ENCODE measurements at regions not wholly inside any gene's neighbourhood (a gene's known extent, or its start where the extent isn't known, plus 50 kb on each side); places are given as distances from the start of the nearest gene placed in this dataset.

DNA sequence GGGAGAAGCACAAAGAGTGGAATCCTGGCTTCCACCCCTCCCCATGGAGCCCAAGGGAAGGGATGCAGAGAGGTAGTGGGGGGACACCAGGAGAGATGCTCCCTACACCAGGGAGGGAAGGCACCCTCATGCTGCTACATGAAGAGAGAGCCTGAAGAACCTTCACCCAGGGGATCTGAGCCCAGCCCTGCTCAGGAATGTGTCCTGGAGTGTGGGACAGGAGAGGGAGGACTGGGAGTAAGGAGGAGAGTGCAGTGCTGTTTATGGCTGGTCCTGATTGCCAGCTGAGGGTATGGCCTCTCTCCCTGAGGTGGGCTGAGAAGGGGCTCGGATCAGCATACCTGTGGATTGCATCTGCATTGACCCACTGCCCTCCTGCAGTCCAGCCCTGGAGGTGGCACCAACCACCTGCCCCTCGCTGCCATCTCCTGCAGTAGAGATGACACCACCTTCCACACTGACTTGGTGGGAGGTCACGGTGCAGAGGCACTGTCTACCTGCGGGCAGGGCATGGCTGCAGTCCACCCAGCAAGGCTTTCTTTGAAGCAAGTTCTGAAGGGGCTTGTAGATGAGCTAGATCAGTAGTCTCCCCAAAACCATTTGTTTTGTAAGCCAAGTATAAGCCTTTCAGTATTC, 114.9 kb upstream of the SLC25A48 start:
- DNase-seq = no peak
- H3K36me3 ChIP-seq = no peaks in the 10 kb centered on the region
- peak overlapping the region in 1 of 4 donors; percentile 25 for H3K27ac ChIP-seq

GRCh38 chr5:135718651-135719050, 115.8 kb upstream of the SLC25A48 start:
- H3K9me3 ChIP-seq = no peaks in the 10 kb centered on the region
- H3K4me3 ChIP-seq = no peak overlapping the region
- no peaks in the 10 kb centered on the region for H3K4me1 ChIP-seq
- H3K36me3 ChIP-seq = no peaks in the 10 kb centered on the region
- TF ChIP-seq, protein P1, sequence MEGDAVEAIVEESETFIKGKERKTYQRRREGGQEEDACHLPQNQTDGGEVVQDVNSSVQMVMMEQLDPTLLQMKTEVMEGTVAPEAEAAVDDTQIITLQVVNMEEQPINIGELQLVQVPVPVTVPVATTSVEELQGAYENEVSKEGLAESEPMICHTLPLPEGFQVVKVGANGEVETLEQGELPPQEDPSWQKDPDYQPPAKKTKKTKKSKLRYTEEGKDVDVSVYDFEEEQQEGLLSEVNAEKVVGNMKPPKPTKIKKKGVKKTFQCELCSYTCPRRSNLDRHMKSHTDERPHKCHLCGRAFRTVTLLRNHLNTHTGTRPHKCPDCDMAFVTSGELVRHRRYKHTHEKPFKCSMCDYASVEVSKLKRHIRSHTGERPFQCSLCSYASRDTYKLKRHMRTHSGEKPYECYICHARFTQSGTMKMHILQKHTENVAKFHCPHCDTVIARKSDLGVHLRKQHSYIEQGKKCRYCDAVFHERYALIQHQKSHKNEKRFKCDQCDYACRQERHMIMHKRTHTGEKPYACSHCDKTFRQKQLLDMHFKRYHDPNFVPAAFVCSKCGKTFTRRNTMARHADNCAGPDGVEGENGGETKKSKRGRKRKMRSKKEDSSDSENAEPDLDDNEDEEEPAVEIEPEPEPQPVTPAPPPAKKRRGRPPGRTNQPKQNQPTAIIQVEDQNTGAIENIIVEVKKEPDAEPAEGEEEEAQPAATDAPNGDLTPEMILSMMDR (IDR thresholded peaks at IDR 0.05) = no peak
- no peak for TF ChIP-seq POLR2A (IDR thresholded peaks at IDR 0.05)
- DNase-seq = no peak
- no peaks in the 10 kb centered on the region for H3K27me3 ChIP-seq
- H3K27ac ChIP-seq = no peak overlapping the region

More for the DNA sequence above, 114.9 kb upstream of the SLC25A48 start:
- TF ChIP-seq POLR2A (IDR thresholded peaks at IDR 0.05) = no peak
- TF ChIP-seq, protein P1 (IDR thresholded peaks at IDR 0.05) = no peak
- H3K27me3 ChIP-seq = no peaks in the 10 kb centered on the region
- no peaks in the 10 kb centered on the region for H3K4me1 ChIP-seq
- no peaks in the 10 kb centered on the region for H3K9me3 ChIP-seq
- H3K4me3 ChIP-seq = no peak overlapping the region

- Histone ChIP-seq H3K4me3 (no peak overlapping the region), H3K27ac (no peak overlapping the region), H3K4me1 (no peaks in the 10 kb centered on the region), H3K36me3 (no peaks in the 10 kb centered on the region), H3K27me3 (no peaks in the 10 kb centered on the region), H3K9me3 (no peaks in the 10 kb centered on the region)
- DNase-seq = no peak
- TF ChIP-seq, protein P1 (IDR thresholded peaks at IDR 0.05) = no peak
- no peak for TF ChIP-seq POLR2A (IDR thresholded peaks at IDR 0.05)
Measured at GRCh38 chr5:135718151-135718550, 116.3 kb upstream of the SLC25A48 start.

- H3K9me3 ChIP-seq = no peaks in the 10 kb centered on the region
- TF ChIP-seq POLR2A (IDR thresholded peaks at IDR 0.05) = no peak
- TF ChIP-seq, protein P1 (IDR thresholded peaks at IDR 0.05) = no peak
- H3K4me3 ChIP-seq = no peak overlapping the region
- no peaks in the 10 kb centered on the region for H3K4me1 ChIP-seq
- H3K27me3 ChIP-seq = no peaks in the 10 kb centered on the region
- DNase-seq = no peak
- H3K36me3 ChIP-seq = no peaks in the 10 kb centered on the region
- no peak overlapping the region for H3K27ac ChIP-seq
Measured at GRCh38 chr5:135715267-135716055, 119.0 kb upstream of the SLC25A48 start.

- Histone ChIP-seq H3K4me3 (no peak overlapping the region), H3K27ac (no peak overlapping the region), H3K36me3 (no peaks in the 10 kb centered on the region), H3K27me3 (no peaks in the 10 kb centered on the region), H3K4me1 (no peaks in the 10 kb centered on the region), H3K9me3 (no peaks in the 10 kb centered on the region)
- no peak for DNase-seq
- no peak for TF ChIP-seq POLR2A (IDR thresholded peaks at IDR 0.05)
- TF ChIP-seq, protein P1 (IDR thresholded peaks at IDR 0.05) = no peak
Measured at GRCh38 chr5:135714126-135714894, 120.2 kb upstream of the SLC25A48 start.
